T-cell (primary cell): ENCODE measurements at regions not wholly inside any gene's neighbourhood (a gene's known extent, or its start where the extent isn't known, plus 50 kb on each side); places are given as distances from the start of the nearest gene placed in this dataset.

Source experiments
- ATAC-seq, 4 experiments: fragments of 200-7000 bp in 3 of 4; fragments of 150-1000 bp in 1 of 4; cut with Tn5 transposase; replicated peaks in 1 of 4; 1 replicate in 3 of 4; 2 replicates in 1 of 4; pipeline ENCODE4 v1.10.0; 2021; ENCODE audit warnings: moderate library complexity in 3 of 4, mild to moderate bottlenecking in 2 of 4, moderate number of reproducible peaks in 1 of 4
- CTCF ChIA-PET, 2 donors: fragments of 300-600 bp; sonication (Branson Sonifier 250); formaldehyde crosslinking; loops; one replicate each; lab custom pipeline; 2022; ENCODE audit warnings: antibody characterized with exemption in 2 of 2; lab: Charles Lee
- POLR2A ChIA-PET, 2 donors: fragments of 300-600 bp; sonication (Branson Sonifier 250); formaldehyde crosslinking; loops; one replicate each; lab custom pipeline; 2022; ENCODE audit warnings: antibody characterized with exemption in 2 of 2; lab: Charles Lee
- DNase-seq, 35 experiments: peaks; one replicate each; pipeline versions ENCODE4 v3.0.0 to v3.0.0-alpha.2; 2013 to 2023
- H3K27ac ChIP-seq: one replicate; pipeline ENCODE4 v1.5.1; 2013; ENCODE audit warnings: low read length
- H3K27me3 ChIP-seq, 2 experiments: replicated peaks in 1 of 2; 1 replicate in 1 of 2; 2 replicates in 1 of 2; pipeline versions ENCODE4 v1.6.1 to v1.7.0; 2013; ENCODE audit warnings: low read length in 1 of 2, mixed read lengths in 1 of 2; ENCODE audit not compliant: control insufficient read depth in 2 of 2, insufficient read depth in 2 of 2; ENCODE audit errors: extremely low read depth in 1 of 2
- H3K36me3 ChIP-seq, 2 donors: 1 replicate in 1 of 2; 2 replicates in 1 of 2; pipeline versions ENCODE4 v1.6.1 to v1.7.0; 2013; ENCODE audit warnings: low read length in 1 of 2; ENCODE audit not compliant: control insufficient read depth in 2 of 2, insufficient read depth in 1 of 2; ENCODE audit errors: extremely low read depth in 1 of 2
- H3K4me1 ChIP-seq, 2 experiments: 1 replicate in 1 of 2; 2 replicates in 1 of 2; pipeline versions ENCODE4 v1.6.1 to v1.7.0; 2013; ENCODE audit warnings: low read length in 2 of 2, mixed read lengths in 1 of 2; ENCODE audit not compliant: insufficient read depth in 2 of 2, control insufficient read depth in 1 of 2; ENCODE audit errors: extremely low read depth in 1 of 2
- H3K4me3 ChIP-seq, 2 donors: 1 replicate in 1 of 2; 2 replicates in 1 of 2; pipeline versions ENCODE4 v1.5.1 to v1.7.0; 2013; ENCODE audit warnings: mild to moderate bottlenecking in 2 of 2, low read length in 1 of 2, moderate library complexity in 1 of 2; ENCODE audit not compliant: control insufficient read depth in 1 of 2; ENCODE audit errors: extremely low read depth in 1 of 2
- H3K9me3 ChIP-seq: 2 replicates; pipeline ENCODE4 v1.7.0; 2013
- H3K27ac Mint-ChIP-seq, 2 donors: one replicate each; pipeline ENCODE4 v1.8.0; 2020 to 2021; ENCODE audit warnings: mild to moderate bottlenecking in 2 of 2, mixed read lengths in 2 of 2
- H3K27me3 Mint-ChIP-seq, 2 donors: one replicate each; pipeline ENCODE4 v1.8.0; 2021 to 2022; ENCODE audit warnings: mixed read lengths in 2 of 2
- H3K36me3 Mint-ChIP-seq: one replicate; pipeline ENCODE4 v1.8.0; 2021; ENCODE audit warnings: mixed read lengths
- H3K4me1 Mint-ChIP-seq, 3 donors: one replicate each; pipeline ENCODE4 v1.8.0; 2020 to 2022; ENCODE audit warnings: mixed read lengths in 3 of 3, mild to moderate bottlenecking in 1 of 3
- H3K4me3 Mint-ChIP-seq, 3 donors: one replicate each; pipeline ENCODE4 v1.8.0; 2020 to 2022; ENCODE audit warnings: mild to moderate bottlenecking in 3 of 3, mixed read lengths in 3 of 3, moderate library complexity in 3 of 3
- H3K9me3 Mint-ChIP-seq, 3 donors: one replicate each; pipeline ENCODE4 v1.8.0; 2020 to 2022; ENCODE audit warnings: mixed read lengths in 3 of 3
- WGBS: methylation state at CpG from one replicate; pipeline ENCODE4 v1.1.5; 2013; ENCODE audit warnings: missing lambda C conversion rate; ENCODE audit not compliant: insufficient coverage; 5-methylcytosine and 5-hydroxymethylcytosine counted together

GRCh38 chr5:166532456-166533220 lies 1758.8 kb upstream of the WWC1 start:
- CTCF ChIA-PET: no interaction called here
- H3K9me3 Mint-ChIP-seq: peaks cover 0 to 6% (median 4%) of the 10 kb centered on the region in 3 donors
- Histone ChIP-seq H3K36me3 (no peaks in the 10 kb centered on the region), H3K4me1 (no peaks in the 10 kb centered on the region), H3K27ac (no peak overlapping the region), H3K27me3 (no peaks in the 10 kb centered on the region), H3K9me3 (no peaks in the 10 kb centered on the region), H3K4me3 (no peak overlapping the region)
- no CpG with 5 or more reads among the region's 5 CpGs for WGBS
- no peak overlapping the region for H3K27ac Mint-ChIP-seq
- H3K4me1 Mint-ChIP-seq: no peaks in the 10 kb centered on the region
- no peak overlapping the region for H3K4me3 Mint-ChIP-seq
- ATAC-seq: no peak
- H3K27me3 Mint-ChIP-seq: no peaks in the 10 kb centered on the region
- no peaks in the 10 kb centered on the region for H3K36me3 Mint-ChIP-seq
- no peak for DNase-seq
- POLR2A ChIA-PET: no interaction called here

- H3K27ac Mint-ChIP-seq: no peak overlapping the region
- POLR2A ChIA-PET: no interaction called here
Measured at GRCh38 chr5:166535641-166536040, 1755.8 kb upstream of the WWC1 start.

GRCh38 chr5:166540156-166540555 lies 1751.3 kb upstream of the WWC1 start:
- POLR2A ChIA-PET: no interaction called here
- no peaks in the 10 kb centered on the region for H3K4me1 Mint-ChIP-seq

More at GRCh38 chr5:166535641-166536040, 1755.8 kb upstream of the WWC1 start:
- H3K27ac ChIP-seq: no peak overlapping the region
- no peaks in the 10 kb centered on the region for H3K27me3 Mint-ChIP-seq
- no CpG with 5 or more reads among the region's 3 CpGs for WGBS
- no peaks in the 10 kb centered on the region for H3K9me3 ChIP-seq
- ATAC-seq (no peak), DNase-seq (no peak)
- H3K4me1 ChIP-seq: no peaks in the 10 kb centered on the region
- CTCF ChIA-PET: no interaction called here
- H3K36me3 Mint-ChIP-seq: no peaks in the 10 kb centered on the region
- no peak overlapping the region for H3K4me3 Mint-ChIP-seq
- H3K4me3 ChIP-seq: no peak overlapping the region
- H3K36me3 ChIP-seq: no peaks in the 10 kb centered on the region
- H3K4me1 Mint-ChIP-seq: no peaks in the 10 kb centered on the region
- H3K9me3 Mint-ChIP-seq: peaks cover 0 to 11% (median 4%) of the 10 kb centered on the region in 3 donors
- H3K27me3 ChIP-seq: no peaks in the 10 kb centered on the region

GRCh38 chr5:166551384-166551783 lies 1740.1 kb upstream of the WWC1 start:
- ATAC-seq (no peak), DNase-seq (no peak)
- Histone ChIP-seq H3K27me3 (no peaks in the 10 kb centered on the region), H3K4me3 (no peak overlapping the region), H3K9me3 (no peaks in the 10 kb centered on the region), H3K27ac (no peak overlapping the region), H3K4me1 (no peaks in the 10 kb centered on the region), H3K36me3 (no peaks in the 10 kb centered on the region)
- ChIA-PET POLR2A (no interaction called here), CTCF (no interaction called here)
- H3K27me3 Mint-ChIP-seq: no peaks in the 10 kb centered on the region
- H3K9me3 Mint-ChIP-seq: peaks cover 4 to 19% (median 15%) of the 10 kb centered on the region in 3 donors
- no peaks in the 10 kb centered on the region for H3K36me3 Mint-ChIP-seq
- H3K4me3 Mint-ChIP-seq: no peak overlapping the region
- H3K27ac Mint-ChIP-seq: no peak overlapping the region
- WGBS: no CpG with 5 or more reads among the region's 2 CpGs
- H3K4me1 Mint-ChIP-seq: no peaks in the 10 kb centered on the region

More at GRCh38 chr5:166540156-166540555, 1751.3 kb upstream of the WWC1 start:
- H3K27me3 Mint-ChIP-seq: no peaks in the 10 kb centered on the region
- no peaks in the 10 kb centered on the region for H3K27me3 ChIP-seq
- ATAC-seq (no peak), DNase-seq (no peak)
- no peak overlapping the region for H3K27ac Mint-ChIP-seq
- H3K9me3 ChIP-seq: no peaks in the 10 kb centered on the region
- 70% methylated on average over 2 of the region's 2 CpGs for WGBS
- H3K4me3 ChIP-seq: no peak overlapping the region
- CTCF ChIA-PET: no interaction called here
- peaks cover 0 to 11% (median 6%) of the 10 kb centered on the region in 3 donors for H3K9me3 Mint-ChIP-seq
- no peak overlapping the region for H3K4me3 Mint-ChIP-seq
- no peaks in the 10 kb centered on the region for H3K36me3 ChIP-seq
- no peaks in the 10 kb centered on the region for H3K36me3 Mint-ChIP-seq
- no peaks in the 10 kb centered on the region for H3K4me1 ChIP-seq
- no peak overlapping the region for H3K27ac ChIP-seq

- no peaks in the 10 kb centered on the region for H3K4me1 Mint-ChIP-seq
- peaks cover 4 to 17% (median 15%) of the 10 kb centered on the region in 3 donors for H3K9me3 Mint-ChIP-seq
- no peaks in the 10 kb centered on the region for H3K9me3 ChIP-seq
- ATAC-seq (no peak), DNase-seq (no peak)
- no peak overlapping the region for H3K27ac Mint-ChIP-seq
- H3K27ac ChIP-seq: no peak overlapping the region
- POLR2A ChIA-PET: no interaction called here
- no peaks in the 10 kb centered on the region for H3K27me3 ChIP-seq
- H3K4me3 Mint-ChIP-seq: no peak overlapping the region
- H3K36me3 Mint-ChIP-seq: no peaks in the 10 kb centered on the region
- CTCF ChIA-PET: no interaction called here
- H3K27me3 Mint-ChIP-seq: no peaks in the 10 kb centered on the region
- 39% methylated on average over 2 of the region's 7 CpGs for WGBS
- H3K4me3 ChIP-seq: no peak overlapping the region
- H3K4me1 ChIP-seq: no peaks in the 10 kb centered on the region
- no peaks in the 10 kb centered on the region for H3K36me3 ChIP-seq
Measured at GRCh38 chr5:166553778-166554177, 1737.7 kb upstream of the WWC1 start.

- ChIA-PET POLR2A (no interaction called here), CTCF (no interaction called here)
- Mint-ChIP-seq H3K27ac (no peak overlapping the region), H3K36me3 (no peaks in the 10 kb centered on the region), H3K9me3 (peaks cover 16 to 25% (median 18%) of the 10 kb centered on the region in 3 donors), H3K4me1 (no peaks in the 10 kb centered on the region), H3K4me3 (no peak overlapping the region), H3K27me3 (no peaks in the 10 kb centered on the region)
- Histone ChIP-seq H3K9me3 (no peaks in the 10 kb centered on the region), H3K4me3 (no peak overlapping the region), H3K4me1 (no peaks in the 10 kb centered on the region), H3K36me3 (no peaks in the 10 kb centered on the region), H3K27ac (no peak overlapping the region), H3K27me3 (no peaks in the 10 kb centered on the region)
- WGBS: no CpG with 5 or more reads among the region's 3 CpGs
- DNase-seq: no peak
- ATAC-seq: no peak
Measured at GRCh38 chr5:166561759-166562158, 1729.7 kb upstream of the WWC1 start.
